Activated T-helper 1 cell treated with Interleukin-2 at 50 U/mL for 16 hours (primary cell): ENCODE measurements at regions not wholly inside any gene's neighbourhood (a gene's known extent, or its start where the extent isn't known, plus 50 kb on each side); places are given as distances from the start of the nearest gene placed in this dataset.

ENCODE experiments used
- DNase-seq: peaks from one replicate; pipeline ENCODE4 v3.0.0-alpha.2; 2020; ENCODE audit warnings: low read depth

- DNase-seq, result no peak
Observed at GRCh38 chr11:134763030-134763388, 351.0 kb upstream of the B3GAT1 start.

DNA sequence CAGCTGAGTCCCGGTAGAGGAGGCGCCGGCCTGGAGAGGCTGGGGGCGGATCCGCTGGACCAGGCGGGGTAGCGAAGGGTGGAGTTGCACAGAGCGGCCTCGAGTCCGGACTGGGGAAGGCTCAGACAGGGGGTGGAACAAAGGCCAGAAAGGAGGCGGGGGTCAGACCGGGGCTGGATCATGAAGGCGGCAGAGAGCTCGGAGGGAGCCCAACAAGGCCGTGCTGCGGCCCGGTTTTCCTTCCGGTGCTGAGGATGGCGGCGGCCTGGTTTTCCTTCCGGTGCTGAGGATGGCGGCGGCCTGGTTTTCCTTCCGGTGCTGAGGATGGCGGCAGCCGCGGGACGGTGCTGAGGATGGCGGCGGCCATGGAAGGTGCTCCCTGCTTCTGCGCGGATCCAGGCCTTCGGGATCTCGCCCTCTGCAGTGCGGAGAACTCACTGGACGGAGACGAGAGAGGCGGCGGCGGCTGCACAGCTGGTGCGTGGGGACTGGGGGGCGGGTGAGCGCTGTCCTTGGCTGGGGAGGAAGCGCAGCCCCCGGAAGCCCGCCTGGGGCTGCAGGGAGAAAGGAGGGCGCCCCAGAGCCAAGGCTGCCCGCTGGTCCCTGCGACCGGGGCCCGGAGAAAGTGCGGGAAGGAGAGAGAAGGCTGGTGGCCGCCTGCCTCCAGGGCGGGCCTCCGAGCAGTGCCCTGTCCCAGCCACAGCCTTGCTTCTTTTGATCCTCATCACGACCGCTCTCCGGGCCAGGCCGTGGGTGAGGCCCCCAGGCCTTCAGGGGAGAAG is 350.4 kb upstream of the B3GAT1 start:
- no peak for DNase-seq

- DNase-seq, result no peak
Observed at GRCh38 chr11:134761926-134762247, 349.8 kb upstream of the B3GAT1 start.

GRCh38 chr11:134761386-134761785 is 349.3 kb upstream of the B3GAT1 start:
- no peak for DNase-seq

- DNase-seq, result no peak
Observed at GRCh38 chr11:134760957-134761356, 348.9 kb upstream of the B3GAT1 start.

- DNase-seq, result no peak
Observed at GRCh38 chr11:134760299-134760698, 348.3 kb upstream of the B3GAT1 start.

DNA sequence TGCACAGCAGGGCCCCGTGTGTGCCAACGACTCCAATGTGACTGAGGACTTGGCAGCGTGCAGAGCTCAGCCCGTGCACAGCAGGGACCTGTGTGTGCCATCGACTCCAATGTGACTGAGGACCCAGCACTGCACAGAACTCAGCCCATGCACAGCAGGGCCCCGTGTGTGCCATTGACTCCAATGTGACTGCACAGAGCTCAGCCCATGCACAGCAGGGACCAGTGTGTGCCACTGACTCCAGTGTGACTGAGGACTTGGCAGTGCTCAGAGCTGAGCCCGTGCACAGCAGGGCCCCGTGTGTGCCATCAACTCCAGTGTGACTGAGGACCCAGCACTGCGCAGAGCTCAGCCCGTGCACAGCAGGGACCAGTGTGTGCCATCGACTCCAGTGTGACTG is 347.8 kb upstream of the B3GAT1 start:
- no peak for DNase-seq

DNA sequence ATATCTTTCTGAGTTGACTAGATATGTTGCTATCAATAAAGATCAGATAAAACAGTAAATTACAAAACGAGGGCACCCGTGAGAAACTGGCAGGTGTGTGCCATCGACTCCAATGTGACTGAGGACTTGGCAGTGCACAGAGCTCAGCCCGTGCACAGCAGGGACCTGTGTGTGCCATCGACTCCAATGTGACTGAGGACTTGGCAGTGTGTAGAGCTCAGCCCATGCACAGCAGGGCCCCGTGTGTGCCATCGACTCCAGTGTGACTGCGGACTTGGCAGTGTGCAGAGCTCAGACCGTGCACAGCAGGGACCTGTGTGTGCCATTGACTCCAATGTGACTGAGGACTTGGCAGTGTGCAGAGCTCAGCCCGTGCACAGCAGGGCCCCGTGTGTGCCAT is 347.2 kb upstream of the B3GAT1 start:
- no peak for DNase-seq

DNA sequence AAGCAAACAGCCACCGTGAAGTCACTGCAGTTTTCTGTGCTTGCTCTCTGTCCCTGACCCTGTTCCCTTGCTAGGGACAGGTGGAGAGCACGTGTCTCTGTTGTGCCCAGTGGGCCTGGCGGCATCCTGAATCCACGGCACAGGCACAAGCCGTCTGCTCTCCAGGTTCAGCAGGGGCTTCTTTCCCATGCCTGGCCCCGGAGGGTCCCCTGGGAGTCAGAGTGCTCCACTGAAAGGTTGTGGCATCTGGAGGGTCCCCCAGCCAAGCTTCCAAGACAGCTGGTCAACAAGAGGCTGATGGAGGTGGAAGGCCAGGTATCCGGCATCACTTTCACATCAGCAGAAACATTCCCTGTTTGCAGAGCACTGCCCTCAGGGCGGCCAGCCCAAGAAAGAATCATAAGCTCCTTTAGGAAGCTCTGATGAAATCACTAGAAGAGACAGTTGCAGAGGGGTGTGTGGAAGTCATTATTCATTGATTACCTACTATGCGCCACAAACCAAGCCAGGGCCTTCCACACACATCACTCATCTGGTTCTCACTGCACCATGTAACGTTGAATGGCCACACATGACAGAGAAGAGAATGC is 346.4 kb upstream of the B3GAT1 start:
- no peak for DNase-seq

DNA sequence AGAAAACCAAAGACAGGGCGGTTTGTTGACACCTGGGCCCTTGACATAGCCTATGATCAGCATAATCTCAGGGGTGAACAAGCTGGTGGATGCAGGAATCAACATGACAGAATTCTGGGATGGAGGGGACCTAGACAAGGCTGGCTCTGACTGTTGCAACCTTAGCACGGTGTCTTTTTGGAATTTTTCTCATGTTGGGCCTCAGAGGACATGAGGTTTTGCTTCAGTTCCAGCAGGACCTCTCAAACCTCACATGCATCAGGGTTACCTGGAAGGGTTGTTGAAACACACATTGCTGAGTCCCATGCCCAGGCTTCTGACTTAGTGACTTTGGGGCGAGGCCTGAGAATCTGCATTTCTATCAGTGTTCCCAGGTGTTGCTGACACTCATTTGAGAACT is 345.6 kb upstream of the B3GAT1 start:
- DNase-seq, result no peak

DNA sequence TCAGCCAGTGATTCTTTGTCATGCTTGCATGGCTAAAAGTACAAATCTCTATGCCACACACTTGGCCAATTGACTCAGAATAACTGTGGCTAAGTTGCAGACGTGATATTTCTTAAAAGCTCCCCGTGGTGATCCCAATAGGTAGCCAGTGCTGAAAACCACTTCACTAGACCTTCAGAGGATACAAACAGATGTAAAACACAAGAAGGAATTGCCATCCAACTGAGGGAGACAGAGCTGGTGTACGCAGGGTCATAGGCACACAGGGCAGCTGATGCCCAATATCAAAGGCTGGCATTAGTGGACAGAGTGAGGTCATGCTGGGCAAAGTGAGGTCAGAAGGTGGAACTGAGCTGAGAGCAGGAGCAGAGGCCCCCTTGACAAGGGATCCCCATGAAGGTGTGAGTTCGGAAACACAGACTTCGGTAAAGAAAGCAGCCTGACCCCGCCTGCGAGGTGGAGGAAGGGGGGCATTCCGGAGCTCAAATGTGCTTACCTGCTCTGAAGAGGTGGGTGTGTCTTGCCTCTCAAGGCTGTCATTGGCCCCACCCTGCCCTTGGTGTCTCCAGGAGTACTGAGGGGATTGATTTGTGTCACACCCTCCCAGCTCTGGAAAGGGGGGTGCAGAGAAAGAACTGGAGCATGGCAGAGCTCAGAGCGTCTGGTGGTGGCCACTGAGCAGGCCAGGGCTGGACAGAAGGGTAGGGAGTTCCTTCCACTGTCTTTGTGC is 344.9 kb upstream of the B3GAT1 start:
- no peak for DNase-seq

GRCh38 chr11:134755535-134755934 is 343.5 kb upstream of the B3GAT1 start:
- no peak for DNase-seq

GRCh38 chr11:134754521-134755198 is 342.6 kb upstream of the B3GAT1 start:
- no peak for DNase-seq

GRCh38 chr11:134753771-134754520 is 341.9 kb upstream of the B3GAT1 start:
- DNase-seq, result no peak

- DNase-seq, result no peak
Observed at GRCh38 chr11:134752964-134753770, 341.1 kb upstream of the B3GAT1 start.

GRCh38 chr11:134752526-134752925 is 340.5 kb upstream of the B3GAT1 start:
- no peak for DNase-seq

- no peak for DNase-seq
Observed at GRCh38 chr11:134751766-134752165, 339.7 kb upstream of the B3GAT1 start.

- DNase-seq, result no peak
Observed at GRCh38 chr11:134751031-134751585, 339.1 kb upstream of the B3GAT1 start.

DNA sequence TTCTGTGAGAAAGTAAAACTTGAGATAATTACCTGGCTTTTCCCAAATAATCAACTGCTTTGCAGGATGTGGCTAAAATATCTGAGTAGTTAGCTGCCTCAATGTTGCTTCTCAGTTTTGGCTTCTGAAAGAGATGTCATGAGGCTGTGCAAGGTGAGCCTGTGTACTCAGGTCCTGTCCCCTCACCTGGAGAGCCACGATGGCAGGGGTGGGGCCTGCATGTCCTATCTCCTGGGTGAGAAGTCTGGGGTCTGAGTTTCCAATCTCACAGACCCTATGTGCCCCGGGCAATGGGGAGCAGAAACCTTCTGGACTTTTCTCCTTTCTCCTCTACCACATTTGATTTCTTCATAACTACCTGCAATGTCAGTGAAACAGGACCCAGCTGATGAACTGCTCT is 338.6 kb upstream of the B3GAT1 start:
- no peak for DNase-seq

DNA sequence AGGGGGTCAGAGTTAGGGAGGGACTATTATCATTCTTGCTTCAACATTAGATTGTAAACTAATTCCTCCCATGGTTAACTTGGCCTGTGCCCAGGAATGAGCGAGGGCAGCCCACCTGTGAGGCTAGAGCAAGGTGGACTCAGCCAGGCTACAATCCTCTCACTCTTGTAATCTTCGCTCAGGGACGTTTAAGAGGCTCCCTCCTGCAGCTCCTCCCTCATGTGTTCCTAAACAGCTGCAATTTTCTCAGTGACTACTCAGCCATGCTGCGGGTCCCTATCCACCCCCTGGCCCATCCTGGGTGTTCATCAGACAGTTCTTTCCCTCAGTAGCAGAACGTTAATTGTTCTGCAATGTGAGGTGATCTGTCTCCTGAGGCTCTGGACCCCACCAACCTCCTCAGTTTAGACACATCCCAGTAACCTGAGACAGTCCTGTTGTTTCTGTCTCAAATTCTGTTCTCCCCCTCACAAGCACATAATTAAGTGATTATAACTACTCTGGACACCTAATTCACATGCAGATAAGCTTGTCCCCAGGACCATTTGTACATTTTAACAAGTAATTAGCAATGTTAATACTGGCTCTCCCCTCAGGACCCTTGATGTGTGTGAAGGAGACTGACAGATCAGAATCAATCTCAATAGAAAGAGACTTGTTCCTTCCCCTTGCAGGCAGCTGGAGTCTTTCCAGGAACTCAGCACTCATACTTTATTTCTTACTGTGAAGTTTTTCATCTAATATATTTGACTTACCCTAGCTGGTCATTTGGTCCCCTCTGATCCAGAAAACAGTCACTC is 337.2 kb upstream of the B3GAT1 start:
- DNase-seq, result no peak
